ENCODE measurements at regions not wholly inside any gene's neighbourhood (a gene's known extent, or its start where the extent isn't known, plus 50 kb on each side); places are given as distances from the start of the nearest gene placed in this dataset.

GRCh38 chr3:135453326-135453725 lies 512.2 kb upstream of the PPP2R3A start:
- 71 to 74% methylated on average over 6 of the region's 6 CpGs for WGBS, 2 donors

GRCh38 chr3:135454890-135455289 lies 510.6 kb upstream of the PPP2R3A start:
- Histone ChIP-seq H3K9me3 (ENCODE audit: control insufficient read depth in 2 of 2, insufficient read depth in 1 of 2, low read depth in 1 of 2, low read length in 1 of 2) (peaks cover 0 to 1% of the 10 kb centered on the region in 2 donors), H3K36me3 (ENCODE audit: control insufficient read depth in 2 of 2, insufficient read depth in 2 of 2, low read length in 1 of 2) (no peaks in the 10 kb centered on the region), H3K4me1 (ENCODE audit: control insufficient read depth in 2 of 2, insufficient read depth in 2 of 2, low read length in 1 of 2) (no peaks in the 10 kb centered on the region), H3K4me3 (ENCODE audit: low read depth in 1 of 2, low read length in 2 of 2) (no peak overlapping the region), H3K27me3 (ENCODE audit: control insufficient read depth in 1 of 2, insufficient read depth in 2 of 2, low read length in 2 of 2) (no peaks in the 10 kb centered on the region), H3K27ac (ENCODE audit: low read depth in 2 of 2, low read length in 1 of 2) (no peak overlapping the region)
- WGBS, 2 donors: 70 to 87% methylated on average over 4 of the region's 4 CpGs

More at GRCh38 chr3:135453326-135453725, 512.2 kb upstream of the PPP2R3A start:
- no peak overlapping the region for H3K27ac ChIP-seq (ENCODE audit: low read depth in 2 of 2, low read length in 1 of 2)
- H3K4me1 ChIP-seq (ENCODE audit: control insufficient read depth in 2 of 2, insufficient read depth in 2 of 2, low read length in 1 of 2): no peaks in the 10 kb centered on the region
- H3K27me3 ChIP-seq (ENCODE audit: control insufficient read depth in 1 of 2, insufficient read depth in 2 of 2, low read length in 2 of 2): no peaks in the 10 kb centered on the region
- peaks cover 0 to 1% of the 10 kb centered on the region in 2 donors for H3K9me3 ChIP-seq (ENCODE audit: control insufficient read depth in 2 of 2, insufficient read depth in 1 of 2, low read depth in 1 of 2, low read length in 1 of 2)
- H3K36me3 ChIP-seq (ENCODE audit: control insufficient read depth in 2 of 2, insufficient read depth in 2 of 2, low read length in 1 of 2): no peaks in the 10 kb centered on the region
- no peak overlapping the region for H3K4me3 ChIP-seq (ENCODE audit: low read depth in 1 of 2, low read length in 2 of 2)

GRCh38 chr3:135456108-135456790 lies 509.3 kb upstream of the PPP2R3A start:
- Histone ChIP-seq H3K4me3 (ENCODE audit: low read depth in 1 of 2, low read length in 2 of 2) (no peak overlapping the region), H3K27ac (ENCODE audit: low read depth in 2 of 2, low read length in 1 of 2) (no peak overlapping the region), H3K36me3 (ENCODE audit: control insufficient read depth in 2 of 2, insufficient read depth in 2 of 2, low read length in 1 of 2) (no peaks in the 10 kb centered on the region), H3K4me1 (ENCODE audit: control insufficient read depth in 2 of 2, insufficient read depth in 2 of 2, low read length in 1 of 2) (no peaks in the 10 kb centered on the region), H3K9me3 (ENCODE audit: control insufficient read depth in 2 of 2, insufficient read depth in 1 of 2, low read depth in 1 of 2, low read length in 1 of 2) (peaks cover 0 to 1% of the 10 kb centered on the region in 2 donors), H3K27me3 (ENCODE audit: control insufficient read depth in 1 of 2, insufficient read depth in 2 of 2, low read length in 2 of 2) (no peaks in the 10 kb centered on the region)
- WGBS, 2 donors: 27 to 31% methylated on average over 15 of the region's 15 CpGs

GRCh38 chr3:135458541-135459322 lies 506.8 kb upstream of the PPP2R3A start:
- Histone ChIP-seq H3K27me3 (ENCODE audit: control insufficient read depth in 1 of 2, insufficient read depth in 2 of 2, low read length in 2 of 2) (no peaks in the 10 kb centered on the region), H3K4me1 (ENCODE audit: control insufficient read depth in 2 of 2, insufficient read depth in 2 of 2, low read length in 1 of 2) (no peaks in the 10 kb centered on the region), H3K9me3 (ENCODE audit: control insufficient read depth in 2 of 2, insufficient read depth in 1 of 2, low read depth in 1 of 2, low read length in 1 of 2) (peaks cover 0 to 1% of the 10 kb centered on the region in 2 donors), H3K36me3 (ENCODE audit: control insufficient read depth in 2 of 2, insufficient read depth in 2 of 2, low read length in 1 of 2) (no peaks in the 10 kb centered on the region), H3K4me3 (ENCODE audit: low read depth in 1 of 2, low read length in 2 of 2) (no peak overlapping the region), H3K27ac (ENCODE audit: low read depth in 2 of 2, low read length in 1 of 2) (no peak overlapping the region)
- 76 to 80% methylated on average over 10 of the region's 10 CpGs for WGBS, 2 donors

GRCh38 chr3:135460273-135460672 lies 505.3 kb upstream of the PPP2R3A start:
- WGBS, 2 donors: 56 to 64% methylated on average over 1 of the region's 1 CpG
- H3K27me3 ChIP-seq (ENCODE audit: control insufficient read depth in 1 of 2, insufficient read depth in 2 of 2, low read length in 2 of 2): no peaks in the 10 kb centered on the region
- H3K4me3 ChIP-seq (ENCODE audit: low read depth in 1 of 2, low read length in 2 of 2): no peak overlapping the region
- peaks cover 0 to 1% of the 10 kb centered on the region in 2 donors for H3K9me3 ChIP-seq (ENCODE audit: control insufficient read depth in 2 of 2, insufficient read depth in 1 of 2, low read depth in 1 of 2, low read length in 1 of 2)
- H3K4me1 ChIP-seq (ENCODE audit: control insufficient read depth in 2 of 2, insufficient read depth in 2 of 2, low read length in 1 of 2): no peaks in the 10 kb centered on the region
- no peak overlapping the region for H3K27ac ChIP-seq (ENCODE audit: low read depth in 2 of 2, low read length in 1 of 2)
- no peaks in the 10 kb centered on the region for H3K36me3 ChIP-seq (ENCODE audit: control insufficient read depth in 2 of 2, insufficient read depth in 2 of 2, low read length in 1 of 2)

GRCh38 chr3:135471911-135472310 lies 493.6 kb upstream of the PPP2R3A start:
- H3K4me1 ChIP-seq (ENCODE audit: control insufficient read depth in 2 of 2, insufficient read depth in 2 of 2, low read length in 1 of 2): no peaks in the 10 kb centered on the region
- no peak overlapping the region for H3K4me3 ChIP-seq (ENCODE audit: low read depth in 1 of 2, low read length in 2 of 2)
- H3K36me3 ChIP-seq (ENCODE audit: control insufficient read depth in 2 of 2, insufficient read depth in 2 of 2, low read length in 1 of 2): no peaks in the 10 kb centered on the region
- 85 to 92% methylated on average over 1 of the region's 1 CpG for WGBS, 2 donors
- no peak overlapping the region for H3K27ac ChIP-seq (ENCODE audit: low read depth in 2 of 2, low read length in 1 of 2)
- H3K9me3 ChIP-seq (ENCODE audit: control insufficient read depth in 2 of 2, insufficient read depth in 1 of 2, low read depth in 1 of 2, low read length in 1 of 2): no peaks in the 10 kb centered on the region
- no peaks in the 10 kb centered on the region for H3K27me3 ChIP-seq (ENCODE audit: control insufficient read depth in 1 of 2, insufficient read depth in 2 of 2, low read length in 2 of 2)

GRCh38 chr3:135473449-135473848 lies 492.1 kb upstream of the PPP2R3A start:
- no peaks in the 10 kb centered on the region for H3K27me3 ChIP-seq (ENCODE audit: control insufficient read depth in 1 of 2, insufficient read depth in 2 of 2, low read length in 2 of 2)
- no peaks in the 10 kb centered on the region for H3K9me3 ChIP-seq (ENCODE audit: control insufficient read depth in 2 of 2, insufficient read depth in 1 of 2, low read depth in 1 of 2, low read length in 1 of 2)
- H3K4me1 ChIP-seq (ENCODE audit: control insufficient read depth in 2 of 2, insufficient read depth in 2 of 2, low read length in 1 of 2): no peaks in the 10 kb centered on the region
- H3K4me3 ChIP-seq (ENCODE audit: low read depth in 1 of 2, low read length in 2 of 2): no peak overlapping the region
- H3K36me3 ChIP-seq (ENCODE audit: control insufficient read depth in 2 of 2, insufficient read depth in 2 of 2, low read length in 1 of 2): no peaks in the 10 kb centered on the region
- H3K27ac ChIP-seq (ENCODE audit: low read depth in 2 of 2, low read length in 1 of 2): no peak overlapping the region

GRCh38 chr3:135487261-135487660 lies 478.3 kb upstream of the PPP2R3A start:
- H3K36me3 ChIP-seq (ENCODE audit: control insufficient read depth in 2 of 2, insufficient read depth in 2 of 2, low read length in 1 of 2): no peaks in the 10 kb centered on the region
- peaks cover 0 to 2% of the 10 kb centered on the region in 2 donors for H3K9me3 ChIP-seq (ENCODE audit: control insufficient read depth in 2 of 2, insufficient read depth in 1 of 2, low read depth in 1 of 2, low read length in 1 of 2)
- WGBS, 2 donors: 50 to 54% methylated on average over 2 of the region's 2 CpGs
- no peak overlapping the region for H3K4me3 ChIP-seq (ENCODE audit: low read depth in 1 of 2, low read length in 2 of 2)
- H3K27me3 ChIP-seq (ENCODE audit: control insufficient read depth in 1 of 2, insufficient read depth in 2 of 2, low read length in 2 of 2): no peaks in the 10 kb centered on the region
- no peaks in the 10 kb centered on the region for H3K4me1 ChIP-seq (ENCODE audit: control insufficient read depth in 2 of 2, insufficient read depth in 2 of 2, low read length in 1 of 2)
- H3K27ac ChIP-seq (ENCODE audit: low read depth in 2 of 2, low read length in 1 of 2): no peak overlapping the region

GRCh38 chr3:135490219-135490915 lies 475.2 kb upstream of the PPP2R3A start:
- Histone ChIP-seq H3K4me1 (ENCODE audit: control insufficient read depth in 2 of 2, insufficient read depth in 2 of 2, low read length in 1 of 2) (no peaks in the 10 kb centered on the region), H3K36me3 (ENCODE audit: control insufficient read depth in 2 of 2, insufficient read depth in 2 of 2, low read length in 1 of 2) (no peaks in the 10 kb centered on the region), H3K4me3 (ENCODE audit: low read depth in 1 of 2, low read length in 2 of 2) (no peak overlapping the region), H3K9me3 (ENCODE audit: control insufficient read depth in 2 of 2, insufficient read depth in 1 of 2, low read depth in 1 of 2, low read length in 1 of 2) (peaks cover 0 to 2% of the 10 kb centered on the region in 2 donors), H3K27me3 (ENCODE audit: control insufficient read depth in 1 of 2, insufficient read depth in 2 of 2, low read length in 2 of 2) (no peaks in the 10 kb centered on the region), H3K27ac (ENCODE audit: low read depth in 2 of 2, low read length in 1 of 2) (no peak overlapping the region)
- WGBS, 2 donors: 80 to 85% methylated on average over 4 of the region's 4 CpGs

Measured in esophagus (tissue), 2 donors.